Breast epithelium (tissue), 4 donors: ENCODE measurements at regions not wholly inside any gene's neighbourhood (a gene's known extent, or its start where the extent isn't known, plus 50 kb on each side); places are given as distances from the start of the nearest gene placed in this dataset.

ENCODE experiments used
- DNase-seq, 2 donors: peaks; one replicate each; pipeline ENCODE4 v3.0.0-alpha.2; 2019; ENCODE audit warnings: low spot score in 2 of 2
- H3K27ac ChIP-seq, 2 donors: fragments of 200-600 bp; sonication (generic) in 1 of 2; one replicate each; pipeline ENCODE4 v1.5.1; 2016 to 2019; ENCODE audit warnings: mild to moderate bottlenecking in 1 of 2
- H3K27me3 ChIP-seq, 2 donors: fragments of 200-600 bp; sonication (generic) in 1 of 2; one replicate each; pipeline versions ENCODE4 v1.5.1 to v1.6.0; 2017 to 2019; ENCODE audit warnings: control low read depth in 1 of 2, mild to moderate bottlenecking in 1 of 2
- H3K36me3 ChIP-seq: fragments of 200-600 bp; one replicate; pipeline ENCODE4 v1.5.1; 2019
- H3K4me1 ChIP-seq, 2 donors: fragments of 200-600 bp; sonication (generic); one replicate each; pipeline ENCODE4 v1.5.1; 2016 to 2019; ENCODE audit warnings: control low read depth in 1 of 2
- H3K4me3 ChIP-seq, 3 donors: fragments of 200-600 bp; sonication (generic); 1 replicate in 2 of 3; 2 replicates in 1 of 3; pipeline ENCODE4 v1.5.1; 2016 to 2019; ENCODE audit warnings: mild to moderate bottlenecking in 3 of 3, moderate library complexity in 2 of 3
- H3K9me3 ChIP-seq, 2 donors: fragments of 200-600 bp; sonication (generic) in 1 of 2; one replicate each; pipeline ENCODE4 v1.5.1; 2016 to 2019; ENCODE audit warnings: control low read depth in 1 of 2
- POLR2A ChIP-seq: fragments of 450-650 bp; IDR thresholded peaks from one replicate; pipeline ENCODE4 v1.6.1; 2016; ENCODE audit warnings: antibody characterized with exemption, mild to moderate bottlenecking, moderate library complexity
- POLR2AphosphoS5 ChIP-seq, 3 donors: sonication (generic); formaldehyde crosslinking; IDR thresholded peaks; one replicate each; pipeline ENCODE4 v1.6.1; 2017; ENCODE audit warnings: antibody characterized with exemption in 3 of 3
- intact Hi-C: fragments of 100-400 bp; cut with DNase I; formaldehyde crosslinking; loops from one replicate; pipeline ENCODE4 v1.15.1; 2023; ENCODE audit warnings: low total_unique reads
- TF ChIP-seq, protein P1 (sequence below), 3 donors: fragments of 450-650 bp; IDR thresholded peaks; one replicate each; pipeline ENCODE4 v1.5.1; 2016 to 2017; ENCODE audit warnings: antibody characterized with exemption in 3 of 3, mild to moderate bottlenecking in 3 of 3, moderate library complexity in 3 of 3

DNA sequence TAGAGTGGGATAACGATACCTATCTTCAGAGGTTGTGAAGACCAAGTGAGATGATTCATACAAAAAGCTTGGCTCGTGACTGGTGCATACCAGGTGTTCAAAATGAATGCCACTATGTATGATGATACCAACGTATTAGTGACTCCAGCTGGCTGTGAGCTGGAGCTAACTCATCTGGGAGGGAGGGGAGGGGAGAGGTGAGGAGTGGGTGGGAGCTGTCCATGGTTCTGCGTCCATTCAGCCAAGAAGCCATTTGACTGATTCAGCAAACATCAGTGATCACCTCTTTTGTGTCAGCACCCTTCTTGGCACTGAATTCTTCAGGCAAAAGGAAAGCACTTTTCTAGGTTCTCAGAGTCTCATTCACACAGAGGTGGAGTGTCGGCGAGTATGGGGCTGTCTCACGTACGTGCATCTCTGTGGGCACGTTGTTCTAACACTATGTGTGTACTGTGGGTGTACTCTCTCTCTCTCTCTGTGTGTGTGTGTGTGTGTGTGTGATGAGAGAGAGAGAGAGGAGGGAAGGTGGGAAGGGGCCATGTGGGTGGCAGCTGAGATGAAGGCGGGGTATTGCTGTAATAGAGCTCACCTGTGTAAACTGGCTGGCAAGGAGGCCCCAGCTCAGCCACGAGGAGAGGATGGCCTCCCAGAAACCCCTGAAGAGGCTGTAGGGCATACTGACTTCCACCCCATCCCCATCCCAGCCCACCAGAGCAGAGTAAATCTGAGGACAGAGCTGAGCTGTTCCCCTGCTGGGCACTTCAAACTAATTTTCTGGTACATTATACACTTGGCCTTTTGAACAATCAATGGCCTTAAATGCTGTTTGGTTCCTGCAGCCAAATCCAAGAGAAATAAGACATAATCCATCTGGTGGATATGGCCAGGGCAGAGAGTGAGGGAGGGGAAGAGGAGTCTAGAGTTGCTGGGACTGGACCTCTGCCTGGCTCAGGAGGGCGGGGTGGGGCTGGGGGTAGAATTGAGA is 96.1 kb upstream of the THY1 start:
- H3K4me3 ChIP-seq = no peak overlapping the region

DNA sequence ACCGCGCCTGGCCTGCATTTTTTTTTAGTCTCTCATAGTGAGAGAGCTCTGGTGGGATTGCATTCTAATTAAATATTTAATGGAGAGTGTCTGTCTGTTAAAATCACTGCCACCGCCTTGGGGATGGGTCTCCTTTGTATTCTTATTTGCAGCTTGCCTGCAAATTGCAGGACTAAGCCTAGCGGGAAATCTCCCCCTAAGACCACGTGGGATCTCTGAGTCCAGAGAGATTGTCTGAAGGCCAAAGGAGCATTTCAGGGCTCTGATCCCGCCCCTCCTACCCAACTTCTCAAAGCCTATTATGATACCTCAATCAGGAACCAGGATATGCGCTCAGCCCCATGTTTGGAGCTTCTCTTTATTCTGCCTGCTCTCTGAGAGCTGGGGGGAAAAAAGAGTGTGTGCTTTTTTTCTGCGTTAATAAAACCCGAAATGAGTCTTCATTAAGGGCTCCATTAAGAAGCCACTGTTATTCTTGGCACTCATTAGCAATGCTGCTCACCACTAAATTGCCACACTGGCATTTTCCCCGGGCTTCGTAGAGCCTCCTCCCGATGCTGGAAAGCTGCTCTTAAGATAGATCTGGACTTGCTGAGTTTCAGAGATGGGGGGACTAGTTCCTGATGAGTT is 92.9 kb upstream of the THY1 start:
- Histone ChIP-seq H3K36me3 (no peaks in the 10 kb centered on the region), H3K27me3 (no peaks in the 10 kb centered on the region), H3K4me1 (no peaks in the 10 kb centered on the region), H3K27ac (no peak overlapping the region), H3K9me3 (no peaks in the 10 kb centered on the region), H3K4me3 (no peak overlapping the region)
- intact Hi-C loops = no loop called here
- no peak for DNase-seq
- TF ChIP-seq, protein P1, sequence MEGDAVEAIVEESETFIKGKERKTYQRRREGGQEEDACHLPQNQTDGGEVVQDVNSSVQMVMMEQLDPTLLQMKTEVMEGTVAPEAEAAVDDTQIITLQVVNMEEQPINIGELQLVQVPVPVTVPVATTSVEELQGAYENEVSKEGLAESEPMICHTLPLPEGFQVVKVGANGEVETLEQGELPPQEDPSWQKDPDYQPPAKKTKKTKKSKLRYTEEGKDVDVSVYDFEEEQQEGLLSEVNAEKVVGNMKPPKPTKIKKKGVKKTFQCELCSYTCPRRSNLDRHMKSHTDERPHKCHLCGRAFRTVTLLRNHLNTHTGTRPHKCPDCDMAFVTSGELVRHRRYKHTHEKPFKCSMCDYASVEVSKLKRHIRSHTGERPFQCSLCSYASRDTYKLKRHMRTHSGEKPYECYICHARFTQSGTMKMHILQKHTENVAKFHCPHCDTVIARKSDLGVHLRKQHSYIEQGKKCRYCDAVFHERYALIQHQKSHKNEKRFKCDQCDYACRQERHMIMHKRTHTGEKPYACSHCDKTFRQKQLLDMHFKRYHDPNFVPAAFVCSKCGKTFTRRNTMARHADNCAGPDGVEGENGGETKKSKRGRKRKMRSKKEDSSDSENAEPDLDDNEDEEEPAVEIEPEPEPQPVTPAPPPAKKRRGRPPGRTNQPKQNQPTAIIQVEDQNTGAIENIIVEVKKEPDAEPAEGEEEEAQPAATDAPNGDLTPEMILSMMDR (IDR thresholded peaks at IDR 0.05) = no peak
- TF ChIP-seq POLR2A = no peak
- TF ChIP-seq POLR2AphosphoS5 (IDR thresholded peaks at IDR 0.05) = no peak

More for the DNA sequence above, 96.1 kb upstream of the THY1 start:
- TF ChIP-seq POLR2AphosphoS5 (IDR thresholded peaks at IDR 0.05) = no peak
- no peak for TF ChIP-seq POLR2A
- TF ChIP-seq, protein P1 (IDR thresholded peaks at IDR 0.05) = no peak
- DNase-seq = no peak
- no peaks in the 10 kb centered on the region for H3K27me3 ChIP-seq
- H3K4me1 ChIP-seq = no peaks in the 10 kb centered on the region
- H3K36me3 ChIP-seq = no peaks in the 10 kb centered on the region
- H3K27ac ChIP-seq = no peak overlapping the region
- H3K9me3 ChIP-seq = no peaks in the 10 kb centered on the region
- intact Hi-C loops = no loop called here

DNA sequence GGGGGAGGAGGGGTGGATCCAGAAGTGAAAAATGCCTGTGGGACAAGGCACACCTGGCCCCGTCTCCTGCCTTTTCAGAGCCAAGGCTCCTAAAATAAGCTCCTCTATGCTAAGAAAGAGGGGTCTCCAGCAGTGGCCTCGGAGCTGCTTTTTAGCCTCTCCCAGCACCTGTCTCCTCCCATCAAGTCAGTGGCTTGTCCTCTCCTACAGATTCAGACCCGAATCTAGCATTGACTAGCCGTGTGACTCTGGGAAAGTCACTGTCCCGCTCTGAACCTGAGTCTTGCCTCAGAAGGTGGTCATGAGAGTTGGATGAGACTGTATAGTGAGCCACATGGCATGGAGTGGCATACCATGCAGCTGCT is 90.8 kb upstream of the THY1 start:
- DNase-seq = no peak
- TF ChIP-seq POLR2AphosphoS5 (IDR thresholded peaks at IDR 0.05) = no peak
- no peak for TF ChIP-seq POLR2A
- H3K36me3 ChIP-seq = no peaks in the 10 kb centered on the region
- H3K4me3 ChIP-seq = no peak overlapping the region
- no peaks in the 10 kb centered on the region for H3K4me1 ChIP-seq
- intact Hi-C loops = no loop called here
- H3K27me3 ChIP-seq = no peaks in the 10 kb centered on the region
- no peaks in the 10 kb centered on the region for H3K9me3 ChIP-seq
- no peak overlapping the region for H3K27ac ChIP-seq

DNA sequence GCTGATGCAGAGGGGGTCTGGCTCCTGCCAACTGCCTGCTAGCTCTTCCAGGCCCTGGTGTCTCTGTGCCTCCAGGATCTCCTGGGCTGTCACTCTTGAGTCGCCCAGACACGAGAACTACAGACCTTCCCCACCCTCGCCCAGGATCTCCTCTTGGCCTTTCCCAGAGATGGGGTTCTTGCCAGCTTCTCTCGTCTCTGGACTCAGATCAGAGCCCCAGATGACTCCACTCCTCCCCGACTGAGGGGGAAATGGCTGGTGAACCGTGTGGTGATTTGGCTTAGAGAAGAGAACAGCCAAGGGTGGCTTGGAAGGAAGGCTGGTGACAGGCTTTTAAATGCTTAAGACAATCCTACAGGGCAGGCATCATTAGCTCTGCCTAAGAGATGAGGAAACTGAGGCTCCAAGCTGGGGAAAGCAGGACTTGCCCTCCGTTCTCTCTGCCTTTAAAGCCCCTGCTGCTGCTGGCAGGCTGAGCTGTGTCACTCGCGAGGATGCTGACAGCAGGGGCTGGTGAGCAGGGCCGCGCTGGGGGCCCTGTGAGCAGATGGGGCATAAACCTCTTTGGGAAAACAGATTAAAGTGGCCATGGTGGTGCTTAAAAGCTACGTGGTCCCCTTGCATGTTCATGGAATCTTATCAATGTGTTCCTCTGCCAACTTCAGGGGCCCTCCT is 90.3 kb upstream of the THY1 start:
- intact Hi-C loops = no loop called here

DNA sequence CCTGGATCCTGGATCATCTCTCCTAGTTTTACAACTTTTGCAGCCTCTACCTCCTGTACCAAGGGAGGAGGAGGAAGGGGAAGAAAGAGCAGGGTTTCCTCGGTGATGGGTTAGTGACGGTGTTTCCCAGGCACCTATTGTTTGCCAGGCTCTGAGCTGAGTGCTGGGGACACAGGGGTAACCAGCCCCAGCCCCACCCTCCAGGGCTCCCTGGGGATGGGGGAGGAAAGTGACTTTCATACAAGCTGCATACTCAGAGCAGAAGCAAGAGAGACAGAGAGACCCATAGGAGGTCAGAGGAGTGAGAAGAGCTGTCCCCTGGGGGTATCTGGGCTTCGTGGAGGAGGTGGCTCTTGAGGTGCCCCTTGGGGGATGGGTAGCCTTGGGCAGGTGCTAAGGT is 89.4 kb upstream of the THY1 start:
- Histone ChIP-seq H3K9me3 (no peaks in the 10 kb centered on the region), H3K27ac (no peak overlapping the region), H3K36me3 (no peaks in the 10 kb centered on the region), H3K4me1 (no peaks in the 10 kb centered on the region), H3K4me3 (no peak overlapping the region), H3K27me3 (no peaks in the 10 kb centered on the region)
- no peak for DNase-seq
- TF ChIP-seq, protein P1 (IDR thresholded peaks at IDR 0.05) = no peak
- TF ChIP-seq POLR2A = no peak
- TF ChIP-seq POLR2AphosphoS5 (IDR thresholded peaks at IDR 0.05) = no peak
- intact Hi-C loops = no loop called here

More for the DNA sequence above, 90.3 kb upstream of the THY1 start:
- H3K36me3 ChIP-seq = no peaks in the 10 kb centered on the region
- no peaks in the 10 kb centered on the region for H3K9me3 ChIP-seq
- no peaks in the 10 kb centered on the region for H3K4me1 ChIP-seq
- no peak for DNase-seq
- H3K27me3 ChIP-seq = no peaks in the 10 kb centered on the region
- no peak overlapping the region for H3K27ac ChIP-seq
- no peak for TF ChIP-seq POLR2AphosphoS5 (IDR thresholded peaks at IDR 0.05)
- no peak for TF ChIP-seq POLR2A
- TF ChIP-seq, protein P1 (IDR thresholded peaks at IDR 0.05) = no peak
- H3K4me3 ChIP-seq = no peak overlapping the region
